ENCODE measurements at regions not wholly inside any gene's neighbourhood (a gene's known extent, or its start where the extent isn't known, plus 50 kb on each side); places are given as distances from the start of the nearest gene placed in this dataset.

GRCh38 chr9:79166005-79166404 lies 405.8 kb upstream of the TLE4 start:
- DNase-seq (ENCODE audit: low spot score): no peak
- H3K9me3 ChIP-seq: peaks cover 0 to 14% of the 10 kb centered on the region in 2 donors
- H3K36me3 ChIP-seq: no peaks in the 10 kb centered on the region
- H3K27ac ChIP-seq: no peak overlapping the region
- TF ChIP-seq, protein P1, sequence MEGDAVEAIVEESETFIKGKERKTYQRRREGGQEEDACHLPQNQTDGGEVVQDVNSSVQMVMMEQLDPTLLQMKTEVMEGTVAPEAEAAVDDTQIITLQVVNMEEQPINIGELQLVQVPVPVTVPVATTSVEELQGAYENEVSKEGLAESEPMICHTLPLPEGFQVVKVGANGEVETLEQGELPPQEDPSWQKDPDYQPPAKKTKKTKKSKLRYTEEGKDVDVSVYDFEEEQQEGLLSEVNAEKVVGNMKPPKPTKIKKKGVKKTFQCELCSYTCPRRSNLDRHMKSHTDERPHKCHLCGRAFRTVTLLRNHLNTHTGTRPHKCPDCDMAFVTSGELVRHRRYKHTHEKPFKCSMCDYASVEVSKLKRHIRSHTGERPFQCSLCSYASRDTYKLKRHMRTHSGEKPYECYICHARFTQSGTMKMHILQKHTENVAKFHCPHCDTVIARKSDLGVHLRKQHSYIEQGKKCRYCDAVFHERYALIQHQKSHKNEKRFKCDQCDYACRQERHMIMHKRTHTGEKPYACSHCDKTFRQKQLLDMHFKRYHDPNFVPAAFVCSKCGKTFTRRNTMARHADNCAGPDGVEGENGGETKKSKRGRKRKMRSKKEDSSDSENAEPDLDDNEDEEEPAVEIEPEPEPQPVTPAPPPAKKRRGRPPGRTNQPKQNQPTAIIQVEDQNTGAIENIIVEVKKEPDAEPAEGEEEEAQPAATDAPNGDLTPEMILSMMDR (IDR thresholded peaks at IDR 0.05): no peak
- H3K4me3 ChIP-seq: no peak overlapping the region
- no peaks in the 10 kb centered on the region for H3K4me1 ChIP-seq
- no peaks in the 10 kb centered on the region for H3K27me3 ChIP-seq

DNA sequence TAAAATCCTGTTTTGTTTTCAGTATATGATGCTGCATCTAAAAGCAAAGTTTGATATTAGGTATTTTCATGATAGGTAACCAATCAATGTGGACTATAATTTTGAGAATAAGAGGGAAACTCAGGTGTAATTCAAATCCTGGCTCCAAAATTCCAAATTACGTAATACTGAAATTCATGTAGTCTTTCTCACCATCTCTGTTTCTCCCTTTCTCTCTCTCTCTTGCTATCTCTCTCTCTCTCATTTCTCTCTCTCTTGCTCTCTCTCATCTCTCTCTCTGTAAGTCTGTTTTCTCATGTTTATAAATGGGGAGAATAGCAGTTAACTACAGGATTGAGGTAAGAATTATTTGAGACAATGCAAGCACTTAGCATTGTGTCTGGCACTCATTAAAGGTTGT lies 401.1 kb upstream of the TLE4 start:
- Histone ChIP-seq H3K9me3 (peaks cover 0 to 14% of the 10 kb centered on the region in 2 donors), H3K27me3 (no peaks in the 10 kb centered on the region), H3K27ac (no peak overlapping the region), H3K36me3 (no peaks in the 10 kb centered on the region), H3K4me3 (no peak overlapping the region), H3K4me1 (no peaks in the 10 kb centered on the region)
- no peak for DNase-seq (ENCODE audit: low spot score)
- TF ChIP-seq, protein P1 (IDR thresholded peaks at IDR 0.05): no peak

- TF ChIP-seq, protein P1 (IDR thresholded peaks at IDR 0.05): no peak
- no peak for DNase-seq (ENCODE audit: low spot score)
Observed at GRCh38 chr9:79173932-79174331, 397.8 kb upstream of the TLE4 start.

DNA sequence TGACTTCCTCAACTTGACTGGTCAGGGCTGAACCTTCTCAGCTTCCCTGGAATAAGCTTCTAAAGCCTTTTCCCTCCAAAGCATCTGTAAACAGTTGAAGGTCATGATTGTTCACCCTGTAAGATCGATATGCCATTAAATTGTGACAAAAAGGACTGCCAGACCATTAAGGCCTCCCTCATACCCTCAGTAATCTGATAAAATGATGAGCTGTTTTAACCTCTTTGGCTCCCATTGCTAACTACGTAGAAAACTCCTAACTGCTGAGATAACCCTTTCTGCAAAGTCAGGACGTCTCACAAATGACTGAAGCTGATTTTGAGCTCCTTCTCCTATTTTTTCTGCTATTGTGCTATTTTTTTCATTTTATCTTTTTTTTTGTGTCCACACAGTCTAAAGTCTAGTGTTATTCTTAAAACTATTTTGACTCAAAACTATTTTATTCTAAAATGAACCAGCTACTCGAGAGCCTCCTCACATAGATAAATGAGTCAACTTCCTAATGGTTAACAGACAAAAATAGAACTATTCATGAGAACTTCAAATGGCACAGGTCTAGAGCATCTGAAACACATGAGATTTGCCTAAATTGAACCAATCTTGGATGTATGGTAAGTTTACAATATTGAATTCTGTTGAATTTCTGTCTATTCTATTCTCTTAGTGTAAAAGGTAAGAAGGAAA lies 395.6 kb upstream of the TLE4 start:
- no peaks in the 10 kb centered on the region for H3K27me3 ChIP-seq
- H3K4me3 ChIP-seq: no peak overlapping the region
- H3K27ac ChIP-seq: no peak overlapping the region
- TF ChIP-seq, protein P1 (IDR thresholded peaks at IDR 0.05): no peak
- no peak for DNase-seq (ENCODE audit: low spot score)
- H3K9me3 ChIP-seq: no peaks in the 10 kb centered on the region
- H3K36me3 ChIP-seq: no peaks in the 10 kb centered on the region
- H3K4me1 ChIP-seq: no peaks in the 10 kb centered on the region

More at GRCh38 chr9:79173932-79174331, 397.8 kb upstream of the TLE4 start:
- Histone ChIP-seq H3K4me3 (no peak overlapping the region), H3K4me1 (no peaks in the 10 kb centered on the region), H3K27me3 (no peaks in the 10 kb centered on the region), H3K36me3 (no peaks in the 10 kb centered on the region), H3K9me3 (peaks cover 0 to 14% of the 10 kb centered on the region in 2 donors), H3K27ac (no peak overlapping the region)

GRCh38 chr9:79184831-79185230 lies 386.9 kb upstream of the TLE4 start:
- Histone ChIP-seq H3K9me3 (no peaks in the 10 kb centered on the region), H3K4me1 (no peaks in the 10 kb centered on the region), H3K36me3 (no peaks in the 10 kb centered on the region), H3K27me3 (no peaks in the 10 kb centered on the region), H3K27ac (no peak overlapping the region), H3K4me3 (no peak overlapping the region)
- TF ChIP-seq, protein P1 (IDR thresholded peaks at IDR 0.05): no peak
- DNase-seq (ENCODE audit: low spot score): no peak

GRCh38 chr9:79185866-79186265 lies 385.9 kb upstream of the TLE4 start:
- H3K9me3 ChIP-seq: no peaks in the 10 kb centered on the region
- no peak for DNase-seq (ENCODE audit: low spot score)
- no peaks in the 10 kb centered on the region for H3K36me3 ChIP-seq
- TF ChIP-seq, protein P1 (IDR thresholded peaks at IDR 0.05): no peak
- no peaks in the 10 kb centered on the region for H3K27me3 ChIP-seq
- no peaks in the 10 kb centered on the region for H3K4me1 ChIP-seq
- no peak overlapping the region for H3K4me3 ChIP-seq
- no peak overlapping the region for H3K27ac ChIP-seq
